ENCODE measurements at regions not wholly inside any gene's neighbourhood (a gene's known extent, or its start where the extent isn't known, plus 50 kb on each side); places are given as distances from the start of the nearest gene placed in this dataset.

DNA sequence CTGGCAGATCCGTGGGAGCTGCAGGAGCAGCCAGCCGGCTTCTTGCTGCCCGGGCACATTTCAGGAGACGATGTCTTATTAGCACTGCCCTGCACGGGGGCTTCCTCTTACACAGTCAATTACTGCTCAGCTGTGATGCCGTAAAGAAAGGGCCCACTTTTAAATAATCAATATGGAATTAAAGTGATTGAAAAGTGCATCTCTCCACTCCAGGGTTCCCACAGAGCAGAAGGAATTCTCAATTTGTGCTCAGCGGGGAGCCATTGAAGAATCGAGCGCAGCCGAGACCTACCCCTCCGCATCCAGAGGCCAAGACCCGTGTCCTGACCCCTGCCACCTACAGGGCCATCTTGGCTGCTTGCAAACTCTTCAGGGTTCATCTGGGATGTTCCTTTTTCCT, 399.4 kb upstream of the C16orf82 start:
- no peak for TF ChIP-seq POLR2A (IDR thresholded peaks at IDR 0.05)
- TF ChIP-seq, protein P1, sequence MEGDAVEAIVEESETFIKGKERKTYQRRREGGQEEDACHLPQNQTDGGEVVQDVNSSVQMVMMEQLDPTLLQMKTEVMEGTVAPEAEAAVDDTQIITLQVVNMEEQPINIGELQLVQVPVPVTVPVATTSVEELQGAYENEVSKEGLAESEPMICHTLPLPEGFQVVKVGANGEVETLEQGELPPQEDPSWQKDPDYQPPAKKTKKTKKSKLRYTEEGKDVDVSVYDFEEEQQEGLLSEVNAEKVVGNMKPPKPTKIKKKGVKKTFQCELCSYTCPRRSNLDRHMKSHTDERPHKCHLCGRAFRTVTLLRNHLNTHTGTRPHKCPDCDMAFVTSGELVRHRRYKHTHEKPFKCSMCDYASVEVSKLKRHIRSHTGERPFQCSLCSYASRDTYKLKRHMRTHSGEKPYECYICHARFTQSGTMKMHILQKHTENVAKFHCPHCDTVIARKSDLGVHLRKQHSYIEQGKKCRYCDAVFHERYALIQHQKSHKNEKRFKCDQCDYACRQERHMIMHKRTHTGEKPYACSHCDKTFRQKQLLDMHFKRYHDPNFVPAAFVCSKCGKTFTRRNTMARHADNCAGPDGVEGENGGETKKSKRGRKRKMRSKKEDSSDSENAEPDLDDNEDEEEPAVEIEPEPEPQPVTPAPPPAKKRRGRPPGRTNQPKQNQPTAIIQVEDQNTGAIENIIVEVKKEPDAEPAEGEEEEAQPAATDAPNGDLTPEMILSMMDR (IDR thresholded peaks at IDR 0.05), result no peak
- no peak for TF ChIP-seq EP300 (IDR thresholded peaks at IDR 0.05)
- no peak for TF ChIP-seq POLR2AphosphoS5 (IDR thresholded peaks at IDR 0.05)

Measured in upper lobe of left lung (tissue), 4 donors.